DND-41 (cell line): ENCODE measurements at regions not wholly inside any gene's neighbourhood (a gene's known extent, or its start where the extent isn't known, plus 50 kb on each side); places are given as distances from the start of the nearest gene placed in this dataset.

Source experiments
- CTCF ChIP-seq: IDR thresholded peaks from 2 replicates; pipeline ENCODE4 v1.5.1; 2012; ENCODE audit warnings: borderline replicate concordance, low read length, moderate library complexity, mild to moderate bottlenecking; ENCODE audit not compliant: poor library complexity, severe bottlenecking; ENCODE audit errors: extremely low read depth
- EZH2 ChIP-seq: IDR thresholded peaks from 3 replicates; pipeline ENCODE4 v1.6.1; 2012; ENCODE audit warnings: borderline replicate concordance, low read depth, mild to moderate bottlenecking, moderate library complexity, low read length, inconsistent platforms; ENCODE audit not compliant: severe bottlenecking

- TF ChIP-seq CTCF (no peak), EZH2 (no peak)
These were observed 241.4 kb downstream of the TOMM20 start for GRCh38 chr1:234887016-234887900.
